Astrocyte (in vitro differentiated cells and primary cell): ENCODE measurements at regions not wholly inside any gene's neighbourhood (a gene's known extent, or its start where the extent isn't known, plus 50 kb on each side); places are given as distances from the start of the nearest gene placed in this dataset.

ENCODE experiments used
- EZH2 ChIP-seq: IDR thresholded peaks from 2 replicates; pipeline ENCODE4 v1.6.1; 2012; ENCODE audit warnings: mild to moderate bottlenecking, low read length, inconsistent platforms; ENCODE audit not compliant: insufficient read depth
- TF ChIP-seq, protein P1 (sequence below): IDR thresholded peaks from 2 replicates; pipeline ENCODE4 v1.5.1; 2011; ENCODE audit warnings: low read depth, mild to moderate bottlenecking, inconsistent platforms, low read length, moderate library complexity; ENCODE audit not compliant: insufficient read depth

DNA sequence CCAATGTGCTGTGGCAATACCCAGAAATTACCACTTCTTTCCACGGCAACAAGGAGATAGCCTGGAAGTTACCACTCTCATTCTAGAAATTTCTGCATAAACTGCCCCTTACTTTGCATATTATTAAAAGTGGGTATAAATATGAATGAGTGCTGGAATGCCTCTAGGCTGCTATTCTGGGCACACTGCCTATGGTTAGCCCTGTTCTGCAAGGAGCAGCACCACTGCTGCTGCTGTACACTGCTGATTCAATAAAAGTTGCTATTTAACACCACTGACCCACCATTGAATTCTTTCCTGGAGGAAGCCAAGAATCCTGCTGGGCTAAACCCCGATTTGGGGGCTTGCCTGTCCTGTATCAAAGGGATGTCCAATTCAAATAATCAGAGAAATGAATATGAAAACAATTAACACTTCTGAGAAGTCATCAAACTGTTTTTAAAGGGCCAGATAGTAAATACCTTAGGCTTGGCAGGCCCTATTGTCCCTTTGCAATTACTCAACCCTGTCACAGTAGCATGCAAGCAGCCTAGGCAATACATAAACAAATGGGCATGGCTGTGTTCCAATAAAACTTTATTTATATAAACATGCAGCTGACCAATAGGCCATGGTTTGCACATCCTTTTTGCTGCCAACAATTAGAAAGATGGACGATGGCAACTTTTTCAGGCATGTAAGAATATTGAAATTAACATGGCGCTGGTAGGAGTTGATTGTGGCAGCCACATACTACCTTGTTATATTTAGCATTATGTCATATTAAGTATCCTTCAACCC, 369.4 kb upstream of the B3GALT2 start:
- TF ChIP-seq, protein P1, sequence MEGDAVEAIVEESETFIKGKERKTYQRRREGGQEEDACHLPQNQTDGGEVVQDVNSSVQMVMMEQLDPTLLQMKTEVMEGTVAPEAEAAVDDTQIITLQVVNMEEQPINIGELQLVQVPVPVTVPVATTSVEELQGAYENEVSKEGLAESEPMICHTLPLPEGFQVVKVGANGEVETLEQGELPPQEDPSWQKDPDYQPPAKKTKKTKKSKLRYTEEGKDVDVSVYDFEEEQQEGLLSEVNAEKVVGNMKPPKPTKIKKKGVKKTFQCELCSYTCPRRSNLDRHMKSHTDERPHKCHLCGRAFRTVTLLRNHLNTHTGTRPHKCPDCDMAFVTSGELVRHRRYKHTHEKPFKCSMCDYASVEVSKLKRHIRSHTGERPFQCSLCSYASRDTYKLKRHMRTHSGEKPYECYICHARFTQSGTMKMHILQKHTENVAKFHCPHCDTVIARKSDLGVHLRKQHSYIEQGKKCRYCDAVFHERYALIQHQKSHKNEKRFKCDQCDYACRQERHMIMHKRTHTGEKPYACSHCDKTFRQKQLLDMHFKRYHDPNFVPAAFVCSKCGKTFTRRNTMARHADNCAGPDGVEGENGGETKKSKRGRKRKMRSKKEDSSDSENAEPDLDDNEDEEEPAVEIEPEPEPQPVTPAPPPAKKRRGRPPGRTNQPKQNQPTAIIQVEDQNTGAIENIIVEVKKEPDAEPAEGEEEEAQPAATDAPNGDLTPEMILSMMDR, result no peak
- no peak for TF ChIP-seq EZH2
